ENCODE measurements at regions not wholly inside any gene's neighbourhood (a gene's known extent, or its start where the extent isn't known, plus 50 kb on each side); places are given as distances from the start of the nearest gene placed in this dataset.

GRCh38 chr7:84640637-84641036 lies 446.0 kb upstream of the SEMA3A start:
- DNase-seq (no peak), ATAC-seq (no peak)
- no peaks in the 10 kb centered on the region for H3K9me3 ChIP-seq (ENCODE audit: low read length)
- BruUV-seq (replicated peaks) = no TSS peak
- H2AFZ ChIP-seq (ENCODE audit: low read length) = no peak overlapping the region
- ChIA-PET CTCF (no interaction called here), POLR2A (ENCODE audit: unreplicated experiment) (no interaction called here)
- H4K20me1 ChIP-seq (ENCODE audit: low read length) = no peaks in the 10 kb centered on the region
- no peak for TF ChIP-seq CTCF (conservative IDR thresholded peaks at IDR 0.05; ENCODE audit: low read depth, low read length)
- no peak for TF ChIP-seq EZH2 (IDR thresholded peaks at IDR 0.05; ENCODE audit: low read length, unreplicated experiment)
- no peak for TF ChIP-seq EZH2phosphoT487 (IDR thresholded peaks at IDR 0.05; ENCODE audit: borderline replicate concordance, low read length)
- no peaks in the 10 kb centered on the region for H3K9me2 ChIP-seq (replicated peaks; ENCODE audit: low read length)
- peaks cover 22% of the 10 kb centered on the region for H3K4me1 ChIP-seq (ENCODE audit: insufficient read depth, low read length)
- no peaks in the 10 kb centered on the region for H3K27me3 ChIP-seq (ENCODE audit: low read length)
- H3K4me2 ChIP-seq (ENCODE audit: low read length) = no peak overlapping the region
- no peaks in the 10 kb centered on the region for H3K79me2 ChIP-seq (ENCODE audit: low read length)
- peaks cover 6% of the 10 kb centered on the region for H3F3A ChIP-seq (ENCODE audit: low read length, unreplicated experiment)
- no peak overlapping the region for H3K4me3 ChIP-seq (ENCODE audit: low read length)
- H3K9ac ChIP-seq (ENCODE audit: low read length) = no peak overlapping the region
- no peaks in the 10 kb centered on the region for H3K36me3 ChIP-seq (ENCODE audit: low read depth, low read length)
- H3K27ac ChIP-seq (ENCODE audit: low read length) = no peak overlapping the region
- intact Hi-C loops (cut with micrococcal nuclease) = no loop called here

GRCh38 chr7:84638339-84638697 lies 443.7 kb upstream of the SEMA3A start:
- Histone ChIP-seq H3K9ac (ENCODE audit: low read length) (no peak overlapping the region), H3K27me3 (ENCODE audit: low read length) (no peaks in the 10 kb centered on the region), H3K4me3 (ENCODE audit: low read length) (0 out of 2 replicates have a peak overlapping the region, but pooled peaks have one; percentile 6), H2AFZ (ENCODE audit: low read length) (no peak overlapping the region), H3K79me2 (ENCODE audit: low read length) (no peaks in the 10 kb centered on the region), H3K36me3 (ENCODE audit: low read depth, low read length) (no peaks in the 10 kb centered on the region), H3F3A (ENCODE audit: low read length, unreplicated experiment) (peaks cover 6% of the 10 kb centered on the region), H4K20me1 (ENCODE audit: low read length) (no peaks in the 10 kb centered on the region), H3K27ac (ENCODE audit: low read length) (peak overlapping the region; percentile 35), H3K4me2 (ENCODE audit: low read length) (peak overlapping the region; percentile 41), H3K4me1 (ENCODE audit: insufficient read depth, low read length) (peaks cover 22% of the 10 kb centered on the region), H3K9me2 (replicated peaks; ENCODE audit: low read length) (no peaks in the 10 kb centered on the region), H3K9me3 (ENCODE audit: low read length) (no peaks in the 10 kb centered on the region)
- DNase-seq = no peak
- POLR2A ChIA-PET (ENCODE audit: unreplicated experiment) = no interaction called here
- no TSS peak for BruUV-seq (replicated peaks)
- intact Hi-C loops (cut with micrococcal nuclease) = no loop called here
- no peak for ATAC-seq
- CTCF ChIA-PET = no interaction called here
- TF ChIP-seq EZH2 (IDR thresholded peaks at IDR 0.05; ENCODE audit: low read length, unreplicated experiment) (no peak), EZH2phosphoT487 (IDR thresholded peaks at IDR 0.05; ENCODE audit: borderline replicate concordance, low read length) (no peak), CTCF (conservative IDR thresholded peaks at IDR 0.05; ENCODE audit: low read depth, low read length) (no peak)

- H3K79me2 ChIP-seq (ENCODE audit: low read length) = no peaks in the 10 kb centered on the region
- peaks cover 22% of the 10 kb centered on the region for H3K4me1 ChIP-seq (ENCODE audit: insufficient read depth, low read length)
- H3K4me3 ChIP-seq (ENCODE audit: low read length) = 0 out of 2 replicates have a peak overlapping the region, but pooled peaks have one; percentile 6
- intact Hi-C loops (cut with micrococcal nuclease) = no loop called here
- peak overlapping the region; percentile 41 for H3K4me2 ChIP-seq (ENCODE audit: low read length)
- H4K20me1 ChIP-seq (ENCODE audit: low read length) = no peaks in the 10 kb centered on the region
- H3K27ac ChIP-seq (ENCODE audit: low read length) = peak overlapping the region; percentile 35
- TF ChIP-seq EZH2 (IDR thresholded peaks at IDR 0.05; ENCODE audit: low read length, unreplicated experiment) = no peak
- no peak for TF ChIP-seq CTCF (conservative IDR thresholded peaks at IDR 0.05; ENCODE audit: low read depth, low read length)
- no peak for TF ChIP-seq EZH2phosphoT487 (IDR thresholded peaks at IDR 0.05; ENCODE audit: borderline replicate concordance, low read length)
- BruUV-seq (replicated peaks) = no TSS peak
- H3K36me3 ChIP-seq (ENCODE audit: low read depth, low read length) = no peaks in the 10 kb centered on the region; the same call in 1 of the 2 replicates
- DNase-seq = peak; percentile 88
- no peaks in the 10 kb centered on the region for H3K27me3 ChIP-seq (ENCODE audit: low read length)
- ChIA-PET POLR2A (ENCODE audit: unreplicated experiment) (no interaction called here), CTCF (interaction anchor here (0.6 kb wide), 1 partner anchor 134 kb away, joined by 3 read pairs; no protein-coding TSS in a partner anchor)
- H3F3A ChIP-seq (ENCODE audit: low read length, unreplicated experiment) = peaks cover 6% of the 10 kb centered on the region
- ATAC-seq = peak; percentile 99
- no peak overlapping the region for H3K9ac ChIP-seq (ENCODE audit: low read length)
- no peak overlapping the region for H2AFZ ChIP-seq (ENCODE audit: low read length)
- no peaks in the 10 kb centered on the region for H3K9me3 ChIP-seq (ENCODE audit: low read length)
- H3K9me2 ChIP-seq (replicated peaks; ENCODE audit: low read length) = no peaks in the 10 kb centered on the region
Observed at GRCh38 chr7:84637568-84638338, 443.2 kb upstream of the SEMA3A start.

Measured in PC-3 (cell line).